ENCODE measurements at regions not wholly inside any gene's neighbourhood (a gene's known extent, or its start where the extent isn't known, plus 50 kb on each side); places are given as distances from the start of the nearest gene placed in this dataset.

- ATAC-seq, result no peak
These were observed 316.7 kb upstream of the TBL1XR1 start for GRCh38 chr3:177513815-177514610.

DNA sequence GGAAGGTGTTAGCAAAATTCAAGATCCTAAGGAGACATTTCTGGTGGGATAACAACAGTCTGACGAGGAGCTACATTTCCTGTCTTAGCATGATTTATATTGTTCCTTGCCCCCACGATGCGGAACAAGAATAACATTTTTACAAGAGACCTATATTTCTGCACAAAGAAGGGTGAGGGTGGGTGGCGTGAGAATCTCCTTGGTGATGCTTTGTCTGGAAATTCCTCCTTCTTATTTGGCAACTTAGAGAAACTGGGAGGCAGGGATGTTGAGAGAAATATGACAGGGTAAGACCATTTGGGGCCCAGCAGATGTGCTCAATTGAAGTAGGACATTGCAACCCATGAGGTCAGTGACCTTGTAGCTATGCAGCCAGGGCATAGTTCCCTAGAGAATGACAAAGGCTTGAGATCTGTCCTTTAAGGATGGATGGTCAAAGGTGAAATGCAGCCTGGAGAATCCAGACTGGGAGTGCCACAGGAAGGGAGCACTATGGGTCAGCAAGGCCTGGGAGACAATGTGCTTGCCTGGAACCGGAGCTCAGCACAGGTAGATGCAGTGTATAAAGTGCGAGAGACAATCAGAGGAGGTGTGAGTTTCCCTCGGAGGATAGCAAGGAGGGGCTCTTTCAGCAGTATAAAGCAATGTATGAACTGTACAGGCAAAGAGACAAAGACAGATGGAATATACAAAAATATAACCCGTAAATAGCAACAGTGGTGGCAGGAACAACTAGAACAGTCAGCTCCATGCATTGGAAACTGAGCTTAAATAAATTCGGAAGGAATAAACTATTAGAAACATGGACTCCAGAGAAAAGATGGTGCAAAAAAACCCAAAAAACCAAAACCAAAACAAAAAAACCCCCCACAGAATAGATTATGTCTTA lies 317.6 kb upstream of the TBL1XR1 start:
- ATAC-seq, result no peak

DNA sequence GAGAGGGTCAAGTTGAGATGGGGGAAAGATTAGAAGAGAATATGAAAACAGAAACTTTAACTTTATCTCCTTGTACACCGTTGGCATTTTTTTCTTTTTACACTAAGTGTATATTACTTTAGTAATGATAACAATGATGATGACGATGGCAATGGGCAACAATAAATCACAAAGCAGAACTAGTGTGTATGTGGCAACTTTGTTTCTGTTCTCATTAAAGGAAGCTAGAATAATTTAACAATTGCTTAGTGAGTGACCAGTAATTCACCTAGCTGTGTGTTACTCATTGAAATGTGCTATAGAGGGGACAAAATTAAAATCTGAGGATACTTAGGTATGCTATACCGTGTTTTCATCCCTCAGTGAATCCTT lies 318.5 kb upstream of the TBL1XR1 start:
- no peak for ATAC-seq

GRCh38 chr3:177516158-177517011 lies 319.1 kb upstream of the TBL1XR1 start:
- ATAC-seq, result no peak

DNA sequence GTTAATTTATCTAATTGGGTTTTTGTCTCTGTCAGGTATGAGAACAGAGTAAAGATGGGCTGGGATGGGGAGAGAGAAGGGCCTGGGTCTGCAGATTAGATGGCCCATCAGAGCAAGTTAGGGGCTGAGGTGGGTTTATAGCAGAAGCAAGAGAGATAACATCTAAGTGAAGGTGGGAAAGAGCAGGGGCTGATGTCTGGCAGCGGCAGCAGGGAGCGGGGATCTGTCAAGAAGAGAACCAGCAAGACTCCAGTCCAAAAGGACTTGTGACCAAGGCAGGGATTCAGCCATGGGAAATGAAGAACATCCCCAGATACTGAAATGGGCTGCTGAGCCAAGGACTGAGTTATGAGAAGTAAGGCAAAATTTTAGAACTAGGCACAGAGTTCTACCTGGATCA lies 320.6 kb upstream of the TBL1XR1 start:
- no peak for ATAC-seq

DNA sequence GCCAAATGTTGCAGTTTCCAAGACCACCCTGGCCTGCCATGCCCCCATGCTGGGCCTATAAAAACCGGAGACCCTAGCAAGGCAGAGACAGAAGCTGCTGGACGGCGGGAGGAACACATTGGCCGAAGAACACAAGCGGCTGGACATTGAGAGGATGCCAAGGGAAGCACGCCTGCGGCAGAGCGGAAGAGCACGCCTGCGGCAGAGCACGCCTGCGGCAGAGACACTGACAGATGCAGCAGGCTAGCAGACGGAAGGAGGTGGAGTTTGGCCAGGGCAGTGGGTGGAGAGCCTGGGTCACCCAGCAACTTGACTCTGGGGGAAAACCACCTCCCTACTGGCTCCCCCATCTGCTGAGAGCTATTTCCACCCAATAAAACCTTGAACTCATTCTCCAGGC lies 322.3 kb upstream of the TBL1XR1 start:
- no peak for ATAC-seq

DNA sequence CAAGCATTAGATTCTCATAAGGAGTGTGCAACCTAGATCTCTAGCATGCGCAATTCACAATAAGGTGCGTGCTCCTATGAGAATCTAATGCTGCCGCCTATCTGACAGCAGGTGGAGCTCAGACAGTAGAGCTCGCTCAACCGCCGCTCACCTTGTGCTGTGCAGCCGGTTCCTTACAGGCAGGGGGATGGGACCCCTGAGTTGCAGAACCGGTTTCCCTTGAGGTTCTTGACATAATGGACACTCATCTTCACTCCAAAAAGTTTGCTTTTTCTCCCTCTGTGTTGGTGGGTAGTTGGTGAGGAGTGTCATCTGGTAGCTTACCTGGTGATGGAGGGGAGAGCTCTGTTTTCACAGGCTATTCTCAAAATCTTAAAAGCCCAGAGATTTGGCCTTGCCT lies 324.0 kb upstream of the TBL1XR1 start:
- peak; percentile 94 for ATAC-seq

- no peak for ATAC-seq
These were observed 324.8 kb upstream of the TBL1XR1 start for GRCh38 chr3:177522051-177522450.

GRCh38 chr3:177523067-177523675 lies 325.9 kb upstream of the TBL1XR1 start:
- ATAC-seq, result no peak

DNA sequence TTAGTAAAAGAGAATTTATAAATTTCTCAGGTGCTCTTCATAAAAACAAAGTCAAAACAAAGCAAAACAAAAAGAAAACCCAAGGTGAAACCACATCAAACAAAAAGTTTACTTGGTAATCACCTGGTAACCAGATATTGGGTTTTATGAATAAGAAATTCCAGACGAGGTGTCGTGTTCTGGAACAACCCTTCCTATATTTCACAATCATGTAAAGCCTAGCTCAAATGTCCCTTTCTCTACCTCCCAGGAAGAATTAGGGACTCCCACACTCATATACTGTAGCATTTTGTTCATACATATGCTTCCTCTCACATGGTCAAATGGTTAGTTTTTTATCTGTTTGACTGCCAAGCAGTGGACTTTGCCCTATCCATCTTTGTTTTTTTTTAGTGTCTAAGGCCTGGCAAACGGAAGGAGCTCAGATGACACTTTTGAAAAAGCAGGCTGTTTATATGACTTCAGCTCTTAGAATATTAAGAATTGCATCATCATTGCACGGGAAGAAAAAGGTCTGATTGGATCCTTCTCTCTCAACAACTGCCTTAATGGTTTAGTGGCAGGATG lies 326.7 kb upstream of the TBL1XR1 start:
- ATAC-seq, result no peak

DNA sequence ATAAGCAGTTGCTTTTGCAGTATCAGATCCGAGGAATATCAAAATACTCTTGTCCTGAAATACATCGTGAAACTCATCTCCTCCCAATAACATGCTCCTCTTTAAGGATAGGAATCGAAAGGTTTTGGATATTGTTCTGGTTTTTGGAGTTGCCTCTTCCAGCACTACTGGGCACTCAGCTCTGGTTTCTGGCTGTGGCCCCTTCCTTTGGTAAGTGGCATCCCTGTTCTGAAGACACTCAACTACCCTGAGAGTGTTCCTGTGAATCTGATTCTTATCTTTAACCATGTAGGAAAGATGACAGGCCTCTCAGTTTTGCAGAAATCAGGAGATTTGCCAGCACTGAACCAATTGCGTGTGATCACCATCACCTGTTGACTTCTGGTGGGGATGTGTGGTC lies 327.5 kb upstream of the TBL1XR1 start:
- no peak for ATAC-seq

DNA sequence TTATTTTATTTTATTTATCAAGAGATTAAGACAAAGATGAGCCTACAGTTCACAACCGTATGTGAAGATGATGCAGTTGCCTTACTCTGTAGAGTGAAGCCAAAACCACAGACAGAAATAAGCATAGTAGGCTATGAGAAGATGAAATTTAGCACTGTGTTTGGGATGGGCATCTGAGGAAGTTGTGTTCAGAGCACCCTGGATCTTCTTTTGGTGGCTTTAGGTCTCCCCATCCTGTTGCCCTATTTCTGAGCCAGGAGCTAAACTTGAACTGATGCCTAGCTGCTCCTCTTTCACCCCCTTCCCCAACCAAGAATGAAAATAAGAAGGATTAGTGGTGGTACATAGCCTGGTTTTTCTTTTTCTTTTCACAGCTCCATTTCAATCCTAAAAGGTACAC lies 328.1 kb upstream of the TBL1XR1 start:
- no peak for ATAC-seq

DNA sequence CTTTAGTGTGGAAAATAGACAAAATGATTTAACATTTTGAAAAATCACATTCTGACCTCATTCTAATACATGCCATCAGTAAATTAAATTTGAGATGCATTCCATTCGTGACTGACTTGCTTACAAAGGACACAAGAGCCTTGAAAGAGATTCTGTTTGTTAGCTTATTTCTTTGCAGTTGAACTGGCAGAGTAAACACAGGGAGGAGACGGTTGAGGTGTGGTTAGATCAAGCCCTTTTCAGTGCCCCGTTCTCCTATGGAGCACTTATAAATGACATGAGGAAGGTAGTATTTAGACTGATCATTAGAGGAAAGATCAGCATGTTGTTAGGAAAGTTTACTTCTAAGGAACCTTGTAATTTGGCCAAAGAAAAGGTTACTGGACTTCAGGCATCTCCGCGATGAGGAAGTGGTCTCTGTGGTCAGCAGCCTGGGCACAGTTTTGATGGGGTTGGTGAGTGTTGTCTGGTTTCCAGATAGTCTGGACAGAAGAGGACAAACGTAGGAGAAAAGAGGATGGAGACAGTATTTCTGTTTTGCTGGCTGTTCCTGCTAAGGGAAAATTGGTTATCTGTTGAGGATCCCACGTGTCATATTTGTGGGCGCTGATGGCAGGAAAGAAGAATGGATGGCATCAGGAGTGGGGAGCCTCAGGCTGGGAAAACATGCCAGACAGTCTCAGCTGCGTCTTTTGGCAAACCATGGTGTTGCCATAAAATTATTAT lies 328.9 kb upstream of the TBL1XR1 start:
- no peak for ATAC-seq

GRCh38 chr3:177527182-177527581 lies 329.9 kb upstream of the TBL1XR1 start:
- no peak for ATAC-seq

- no peak for ATAC-seq
These were observed 331.2 kb upstream of the TBL1XR1 start for GRCh38 chr3:177528306-177529070.

- no peak for ATAC-seq
These were observed 331.8 kb upstream of the TBL1XR1 start for GRCh38 chr3:177529071-177529550.

DNA sequence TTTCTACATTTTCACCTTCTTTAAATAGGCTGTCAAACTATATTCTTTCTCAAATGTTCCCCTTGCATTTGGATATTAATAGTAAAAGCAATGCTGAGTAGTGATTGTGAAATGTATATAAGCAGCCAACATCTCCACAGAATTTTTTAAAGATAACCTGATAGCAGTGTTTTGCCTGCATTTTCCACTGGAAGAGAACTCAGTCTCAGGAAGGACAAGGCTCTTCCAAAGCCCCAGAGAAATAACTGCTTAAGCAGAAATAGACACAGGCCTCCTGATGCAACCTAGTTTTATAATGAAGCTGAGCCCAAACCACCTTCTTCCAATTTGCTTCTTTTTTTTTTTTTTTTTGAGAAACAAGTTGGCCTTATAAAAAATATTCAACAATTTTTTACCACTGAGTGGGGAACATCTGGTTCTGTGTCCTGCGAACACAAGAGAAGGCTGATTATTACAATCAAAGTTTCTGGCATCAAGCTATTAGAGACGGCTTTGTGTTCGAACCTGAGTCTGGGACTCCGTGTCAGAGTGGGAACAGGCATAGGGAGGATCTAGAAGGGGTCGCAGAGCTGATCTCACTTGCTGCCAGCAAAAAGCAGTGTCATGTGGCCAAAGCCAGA lies 332.5 kb upstream of the TBL1XR1 start:
- no peak for ATAC-seq

DNA sequence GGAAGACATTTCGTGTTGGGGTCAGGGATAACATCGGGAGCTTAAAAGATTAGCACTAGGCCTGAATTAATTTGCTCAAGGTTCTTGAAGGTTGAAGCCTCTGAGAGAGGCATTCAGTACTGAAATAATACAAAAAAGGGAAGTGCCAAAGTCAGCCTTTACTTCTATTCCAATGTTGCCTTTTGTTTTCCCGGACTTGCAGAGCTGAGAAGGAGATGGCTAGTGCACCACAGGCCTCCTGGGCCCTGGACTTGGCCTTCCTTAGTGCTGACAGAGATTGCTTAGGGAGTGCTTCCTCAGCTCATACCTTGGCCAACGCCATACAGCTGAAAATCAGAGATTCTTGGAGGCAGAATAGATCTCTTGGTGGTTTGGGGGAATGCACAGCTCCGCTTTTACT lies 333.6 kb upstream of the TBL1XR1 start:
- no peak for ATAC-seq

DNA sequence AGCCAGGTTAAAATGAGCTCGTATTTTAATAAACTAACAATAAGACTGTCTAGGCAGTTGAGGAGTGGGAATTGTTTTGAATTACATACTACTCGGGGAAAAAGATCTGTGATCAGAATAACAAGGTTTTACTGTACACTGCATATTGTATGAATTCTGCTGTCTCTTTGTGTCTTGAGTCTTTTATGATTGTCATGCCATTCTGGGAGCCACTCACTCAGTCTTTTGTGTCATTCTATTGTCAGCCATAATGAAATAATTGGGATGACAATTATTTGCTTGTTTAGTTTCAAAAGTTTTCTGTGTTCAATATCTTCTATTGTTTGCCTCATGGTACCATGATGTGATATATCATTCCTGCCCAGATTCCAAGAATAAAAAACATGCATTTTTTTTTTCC lies 339.6 kb upstream of the TBL1XR1 start:
- ATAC-seq, result no peak

GRCh38 chr3:177537612-177538011 lies 340.3 kb upstream of the TBL1XR1 start:
- no peak for ATAC-seq
